ENCODE measurements at regions not wholly inside any gene's neighbourhood (a gene's known extent, or its start where the extent isn't known, plus 50 kb on each side); places are given as distances from the start of the nearest gene placed in this dataset.

- H3K4me3 ChIP-seq (ENCODE audit: control insufficient read depth, low read depth, low read length): no peak overlapping the region
- no peak for DNase-seq (ENCODE audit: low read depth)
- no peak for TF ChIP-seq CTCF (conservative IDR thresholded peaks at IDR 0.05; ENCODE audit: control insufficient read depth, insufficient read depth, low read depth, low read length)
Measured at GRCh38 chr10:8332730-8333111, 278.2 kb downstream of the GATA3 start.

GRCh38 chr10:8334631-8335030, 280.1 kb downstream of the GATA3 start:
- no peak overlapping the region for H3K4me3 ChIP-seq (ENCODE audit: control insufficient read depth, low read depth, low read length)
- no peak for DNase-seq (ENCODE audit: low read depth)

GRCh38 chr10:8336629-8337331, 282.3 kb downstream of the GATA3 start:
- H3K4me3 ChIP-seq (ENCODE audit: control insufficient read depth, low read depth, low read length): no peak overlapping the region
- DNase-seq (ENCODE audit: low read depth): no peak
- TF ChIP-seq CTCF (conservative IDR thresholded peaks at IDR 0.05; ENCODE audit: control insufficient read depth, insufficient read depth, low read depth, low read length): no peak

More at GRCh38 chr10:8334631-8335030, 280.1 kb downstream of the GATA3 start:
- TF ChIP-seq CTCF (conservative IDR thresholded peaks at IDR 0.05; ENCODE audit: control insufficient read depth, insufficient read depth, low read depth, low read length): no peak

- H3K4me3 ChIP-seq (ENCODE audit: control insufficient read depth, low read depth, low read length): no peak overlapping the region
- TF ChIP-seq CTCF (conservative IDR thresholded peaks at IDR 0.05; ENCODE audit: control insufficient read depth, insufficient read depth, low read depth, low read length): no peak
- DNase-seq (ENCODE audit: low read depth): no peak
Measured at GRCh38 chr10:8337332-8337651, 282.8 kb downstream of the GATA3 start.

- TF ChIP-seq CTCF (conservative IDR thresholded peaks at IDR 0.05; ENCODE audit: control insufficient read depth, insufficient read depth, low read depth, low read length): no peak
- H3K4me3 ChIP-seq (ENCODE audit: control insufficient read depth, low read depth, low read length): no peak overlapping the region
- no peak for DNase-seq (ENCODE audit: low read depth)
Measured at GRCh38 chr10:8338177-8338766, 283.8 kb downstream of the GATA3 start.

GRCh38 chr10:8344756-8345155, 290.3 kb downstream of the GATA3 start:
- no peak for TF ChIP-seq CTCF (conservative IDR thresholded peaks at IDR 0.05; ENCODE audit: control insufficient read depth, insufficient read depth, low read depth, low read length)
- no peak overlapping the region for H3K4me3 ChIP-seq (ENCODE audit: control insufficient read depth, low read depth, low read length)
- no peak for DNase-seq (ENCODE audit: low read depth)
